A549 (cell line): ENCODE measurements at regions not wholly inside any gene's neighbourhood (a gene's known extent, or its start where the extent isn't known, plus 50 kb on each side); places are given as distances from the start of the nearest gene placed in this dataset.
A peak's percentile ranks its signal among the peaks of the same experiment; 100 is the strongest.

Experiments
- ATAC-seq, 2 experiments: fragments of 200-7000 bp in 1 of 2; fragments of >200 bp in 1 of 2; cut with Nextera tagmentation in 1 of 2; cut with Tn5 transposase in 1 of 2; 3 replicates each; pipeline versions ENCODE4 v1.8.0 to v1.9.1; 2018 to 2020; ENCODE audit warnings: mild to moderate bottlenecking in 1 of 2, moderate library complexity in 1 of 2
- CTCF ChIA-PET: fragments of 300-600 bp; sonication (Branson Sonifier 250); formaldehyde crosslinking; extraction: SDS; loops from one replicate; lab custom pipeline; 2021; ENCODE audit warnings: antibody characterized with exemption, inconsistent platforms; lab: Yijun Ruan, JAX
- POLR2A ChIA-PET: fragments of 350-600 bp; formaldehyde crosslinking; extraction: SDS; loops from one replicate; lab custom pipeline; 2021; ENCODE audit warnings: antibody characterized with exemption, inconsistent platforms; lab: Yijun Ruan, JAX
- DNase-seq, 2 experiments: peaks; one replicate each; pipeline versions ENCODE4 v3.0.0 to v3.0.0-alpha.2; 2011 to 2016; ENCODE audit warnings: low read depth in 1 of 2, low spot score in 1 of 2
- FAIRE-seq: peaks from 2 replicates; lab custom pipeline; 2011; peaks lifted over from hg19 to GRCh38; lab: Jason Lieb, UNC
- H3K27ac ChIP-seq, 2 experiments: fragments of >200 bp; sonication (Bioruptor Twin); formaldehyde crosslinking; 3 replicates each; pipeline ENCODE4 v1.5.1; 2016 to 2017
- H3K4me1 ChIP-seq: fragments of >200 bp; sonication (Bioruptor Twin); formaldehyde crosslinking; 3 replicates; pipeline ENCODE4 v1.6.1; 2016
- H3K4me2 ChIP-seq: fragments of >200 bp; sonication (Bioruptor Twin); formaldehyde crosslinking; 3 replicates; pipeline ENCODE4 v1.6.1; 2016
- H3K4me3 ChIP-seq: fragments of >200 bp; sonication (Bioruptor Twin); formaldehyde crosslinking; 3 replicates; pipeline ENCODE4 v1.5.1; 2016
- H3K9me3 ChIP-seq: fragments of >200 bp; sonication (Bioruptor Twin); formaldehyde crosslinking; 3 replicates; pipeline ENCODE4 v1.6.1; 2016
- BHLHE40 ChIP-seq: IDR thresholded peaks from 2 replicates; pipeline ENCODE4 v1.6.1; 2012; ENCODE audit warnings: low read depth, low read length, inconsistent platforms
- CHD4 ChIP-seq: fragments of 200-600 bp; sonication (generic); IDR thresholded peaks from 2 replicates; pipeline ENCODE4 v1.6.1; 2016; ENCODE audit warnings: antibody characterized with exemption, mild to moderate bottlenecking, borderline replicate concordance
- EHMT2 ChIP-seq: fragments of 200-600 bp; sonication (generic); IDR thresholded peaks from 2 replicates; pipeline ENCODE4 v1.6.1; 2016; ENCODE audit warnings: antibody characterized with exemption, low read depth, mild to moderate bottlenecking, moderate library complexity
- ESRRA ChIP-seq: fragments of 150-350 bp; IDR thresholded peaks from 2 replicates; pipeline ENCODE4 v1.6.1; 2014; ENCODE audit warnings: mild to moderate bottlenecking, low read length, borderline replicate concordance
- FOSB ChIP-seq: fragments of 250-450 bp; sonication (Bioruptor Pico); IDR thresholded peaks from 2 replicates; pipeline ENCODE4 v1.5.0; 2020; ENCODE audit warnings: mild to moderate bottlenecking, moderate library complexity
- FOSL2 ChIP-seq, 2 experiments: fragments of 450-650 bp in 1 of 2; fragments of >200 bp in 1 of 2; sonication (Bioruptor Twin) in 1 of 2; formaldehyde crosslinking; IDR thresholded peaks; 2 replicates each; pipeline versions ENCODE4 v1.5.0 to v1.6.1; 2016 to 2020; ENCODE audit warnings: mild to moderate bottlenecking in 1 of 2, moderate library complexity in 1 of 2
- FOXS1 ChIP-seq: fragments of 250-450 bp; sonication (Bioruptor Pico); IDR thresholded peaks from 2 replicates; pipeline ENCODE4 v1.5.0; 2020; ENCODE audit warnings: mild to moderate bottlenecking, moderate library complexity
- HEYL ChIP-seq: fragments of 250-450 bp; sonication (Bioruptor Pico); IDR thresholded peaks from 2 replicates; pipeline ENCODE4 v1.8.0; 2021; ENCODE audit warnings: mild to moderate bottlenecking, moderate library complexity
- JUNB ChIP-seq: fragments of >200 bp; sonication (Bioruptor Twin); formaldehyde crosslinking; IDR thresholded peaks from 2 replicates; pipeline ENCODE4 v1.6.1; 2016
- KDM5A ChIP-seq: fragments of 200-600 bp; sonication (generic); IDR thresholded peaks from 2 replicates; pipeline ENCODE4 v1.6.1; 2016; ENCODE audit warnings: antibody characterized with exemption, mild to moderate bottlenecking
- MAZ ChIP-seq: fragments of 150-350 bp; IDR thresholded peaks from 2 replicates; pipeline ENCODE4 v1.6.1; 2014; ENCODE audit warnings: antibody characterized with exemption, low read depth, low read length, borderline replicate concordance
- NFE2L2 ChIP-seq: fragments of 150-350 bp; conservative IDR thresholded peaks from 2 replicates; pipeline ENCODE4 v1.6.1; 2014; ENCODE audit warnings: low read length
- NPAS2 ChIP-seq: fragments of 250-450 bp; sonication (Bioruptor Pico); IDR thresholded peaks from 2 replicates; pipeline ENCODE4 v1.8.0; 2022; ENCODE audit warnings: mild to moderate bottlenecking, moderate library complexity, borderline replicate concordance
- PHF8 ChIP-seq: fragments of 200-600 bp; sonication (generic); IDR thresholded peaks from 2 replicates; pipeline ENCODE4 v1.6.1; 2016; ENCODE audit warnings: low read depth, mild to moderate bottlenecking, antibody characterized with exemption, moderate library complexity, borderline replicate concordance
- RAD21 ChIP-seq, 2 experiments: fragments of >200 bp in 1 of 2; sonication (Bioruptor Twin) in 1 of 2; formaldehyde crosslinking in 1 of 2; IDR thresholded peaks in 1 of 2; conservative IDR thresholded peaks in 1 of 2; 2 replicates in 1 of 2; 3 replicates in 1 of 2; pipeline ENCODE4 v1.6.1; 2012 to 2018; ENCODE audit warnings: inconsistent platforms in 1 of 2
- RARB ChIP-seq: fragments of 250-450 bp; sonication (Bioruptor Pico); IDR thresholded peaks from 2 replicates; pipeline ENCODE4 v1.8.0; 2021; ENCODE audit warnings: mild to moderate bottlenecking, moderate library complexity
- RCOR1 ChIP-seq: fragments of 150-350 bp; IDR thresholded peaks from 2 replicates; pipeline ENCODE4 v1.6.1; 2014; ENCODE audit warnings: antibody characterized with exemption, low read length, low read depth
- REST ChIP-seq: fragments of 200-600 bp; sonication (generic); IDR thresholded peaks from 2 replicates; pipeline ENCODE4 v1.6.1; 2016; ENCODE audit warnings: antibody characterized with exemption, mild to moderate bottlenecking, moderate library complexity
- RFX5 ChIP-seq: fragments of 450-650 bp; IDR thresholded peaks from 2 replicates; pipeline ENCODE4 v1.7.1; 2014; ENCODE audit warnings: antibody characterized with exemption, mild to moderate bottlenecking, moderate library complexity
- RNF2 ChIP-seq: fragments of 200-600 bp; sonication (generic); IDR thresholded peaks from 2 replicates; pipeline ENCODE4 v1.6.1; 2016; ENCODE audit warnings: low read depth, mild to moderate bottlenecking, antibody characterized with exemption, moderate library complexity, borderline replicate concordance
- TFCP2L1 ChIP-seq: fragments of 250-450 bp; sonication (Bioruptor Pico); IDR thresholded peaks from 2 replicates; pipeline ENCODE4 v1.5.0; 2021; ENCODE audit warnings: mild to moderate bottlenecking
- TP53 ChIP-seq: fragments of 250-450 bp; sonication (Bioruptor Pico); IDR thresholded peaks from 2 replicates; pipeline ENCODE4 v1.5.0; 2021; ENCODE audit warnings: mild to moderate bottlenecking, moderate library complexity
- ZSCAN20 ChIP-seq: fragments of 250-450 bp; sonication (Bioruptor Pico); IDR thresholded peaks from 2 replicates; pipeline ENCODE4 v1.8.0; 2022; ENCODE audit warnings: mild to moderate bottlenecking, moderate library complexity
- WGBS: methylation state at CpG from one replicate; pipeline ENCODE4 v1.1.6; 2017; ENCODE audit errors: missing lambda C conversion rate; 5-methylcytosine and 5-hydroxymethylcytosine counted together
- TF ChIP-seq, protein P1 (sequence below): IDR thresholded peaks from 2 replicates; pipeline ENCODE4 v1.6.1; 2012; ENCODE audit warnings: low read depth, borderline replicate concordance
- TF ChIP-seq, protein P2 (sequence below): fragments of >200 bp; sonication (Bioruptor Twin); formaldehyde crosslinking; IDR thresholded peaks from 3 replicates; pipeline ENCODE4 v1.6.1; 2016
- TF ChIP-seq, protein P3 (sequence below): fragments of 150-350 bp; IDR thresholded peaks from 2 replicates; pipeline ENCODE4 v1.6.1; 2014; ENCODE audit warnings: low read depth, mild to moderate bottlenecking, low read length
- TF ChIP-seq, protein P4 (sequence below): fragments of 250-450 bp; sonication (Bioruptor Pico); IDR thresholded peaks from 2 replicates; pipeline ENCODE4 v1.5.0; 2020; ENCODE audit warnings: low read depth, mild to moderate bottlenecking, moderate library complexity

GRCh38 chr10:36612436-36612835, 513.0 kb upstream of the ANKRD30A start:
- WGBS, result 70% methylated on average over 4 of the region's 4 CpGs
- Histone ChIP-seq H3K4me3 (no peak overlapping the region), H3K9me3 (no peaks in the 10 kb centered on the region), H3K4me1 (peaks cover 18% of the 10 kb centered on the region), H3K27ac (no peak overlapping the region), H3K4me2 (no peak overlapping the region)
- ATAC-seq (no peak), FAIRE-seq (no peak), DNase-seq (no peak)
- TF ChIP-seq NFE2L2 (no peak), KDM5A (no peak), BHLHE40 (no peak), HEYL (CRISPR knock-in tag) (no peak), RFX5 (no peak), RAD21 (conservative IDR thresholded peaks at IDR 0.05 in 1 of 2, IDR thresholded peaks at IDR 0.05 in 1 of 2) (no peak), FOXS1 (CRISPR knock-in tag) (no peak), FOSL2 (IDR thresholded peaks at IDR 0.05) (no peak), FOSL2 (CRISPR knock-in tag; IDR thresholded peaks at IDR 0.05) (no peak), FOSB (no peak), ESRRA (no peak), RARB (CRISPR knock-in tag) (no peak), REST (no peak)
- CTCF ChIA-PET, result no interaction called here
- POLR2A ChIA-PET, result no interaction called here

GRCh38 chr10:36608866-36609265, 516.5 kb upstream of the ANKRD30A start:
- WGBS, result 57% methylated on average over 4 of the region's 4 CpGs
- TF ChIP-seq FOSB (no peak), PHF8 (no peak), HEYL (CRISPR knock-in tag) (no peak), MAZ (no peak), RCOR1 (no peak), TP53 (CRISPR knock-in tag) (no peak), ZSCAN20 (CRISPR knock-in tag) (no peak), NPAS2 (CRISPR knock-in tag) (no peak), EHMT2 (no peak)
- POLR2A ChIA-PET, result no interaction called here
- peak in 1 of 2 experiments; percentile 44; a peak in 3 of 6 replicates for ATAC-seq
- Histone ChIP-seq H3K9me3 (no peaks in the 10 kb centered on the region), H3K4me1 (peaks cover 26% of the 10 kb centered on the region), H3K4me2 (peak overlapping the region; percentile 58), H3K27ac (peak overlapping the region; percentile 27 to 49; a peak in 4 of 6 replicates), H3K4me3 (no peak overlapping the region)
- no peak for DNase-seq
- FAIRE-seq, result no peak
- CTCF ChIA-PET, result no interaction called here

DNA sequence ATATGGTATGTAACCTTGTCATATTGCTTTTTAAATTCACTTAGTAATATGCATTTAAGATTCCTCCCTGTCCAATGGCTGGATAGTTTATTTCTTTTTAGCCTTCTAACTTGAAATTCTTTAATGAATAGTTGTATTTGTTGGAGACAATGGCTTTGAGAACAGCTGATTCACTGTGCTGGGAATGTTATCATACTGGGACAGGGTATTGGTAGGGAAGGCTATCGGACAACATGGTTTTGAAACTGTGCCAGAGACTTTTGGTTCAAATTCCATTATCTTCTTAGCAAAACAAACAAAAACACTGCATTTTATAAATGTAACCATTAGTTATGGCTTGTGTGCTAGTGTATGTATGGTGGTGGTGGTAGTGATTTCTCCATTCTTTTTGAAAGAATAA, 517.1 kb upstream of the ANKRD30A start:
- peak overlapping the region; percentile 43 to 54; a peak in 5 of 6 replicates for H3K27ac ChIP-seq
- ChIA-PET POLR2A (no interaction called here), CTCF (no interaction called here)
- H3K9me3 ChIP-seq, result no peaks in the 10 kb centered on the region
- peak overlapping the region; percentile 58 for H3K4me2 ChIP-seq
- ATAC-seq, result peak in 1 of 2 experiments; percentile 64; a peak in 3 of 6 replicates
- H3K4me3 ChIP-seq, result no peak overlapping the region
- 16% methylated on average over 1 of the region's 1 CpG for WGBS
- peak in 1 of 2 experiments; percentile 31 for DNase-seq
- peaks cover 26% of the 10 kb centered on the region for H3K4me1 ChIP-seq
- FAIRE-seq, result no peak
- TF ChIP-seq JUNB (no peak), RNF2 (no peak), RARB (CRISPR knock-in tag) (no peak), CHD4 (no peak), RAD21 (conservative IDR thresholded peaks at IDR 0.05 in 1 of 2, IDR thresholded peaks at IDR 0.05 in 1 of 2) (no peak), TFCP2L1 (CRISPR knock-in tag) (no peak)
- TF ChIP-seq, protein P1, sequence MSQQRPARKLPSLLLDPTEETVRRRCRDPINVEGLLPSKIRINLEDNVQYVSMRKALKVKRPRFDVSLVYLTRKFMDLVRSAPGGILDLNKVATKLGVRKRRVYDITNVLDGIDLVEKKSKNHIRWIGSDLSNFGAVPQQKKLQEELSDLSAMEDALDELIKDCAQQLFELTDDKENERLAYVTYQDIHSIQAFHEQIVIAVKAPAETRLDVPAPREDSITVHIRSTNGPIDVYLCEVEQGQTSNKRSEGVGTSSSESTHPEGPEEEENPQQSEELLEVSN, result no peak
- TF ChIP-seq, protein P2, sequence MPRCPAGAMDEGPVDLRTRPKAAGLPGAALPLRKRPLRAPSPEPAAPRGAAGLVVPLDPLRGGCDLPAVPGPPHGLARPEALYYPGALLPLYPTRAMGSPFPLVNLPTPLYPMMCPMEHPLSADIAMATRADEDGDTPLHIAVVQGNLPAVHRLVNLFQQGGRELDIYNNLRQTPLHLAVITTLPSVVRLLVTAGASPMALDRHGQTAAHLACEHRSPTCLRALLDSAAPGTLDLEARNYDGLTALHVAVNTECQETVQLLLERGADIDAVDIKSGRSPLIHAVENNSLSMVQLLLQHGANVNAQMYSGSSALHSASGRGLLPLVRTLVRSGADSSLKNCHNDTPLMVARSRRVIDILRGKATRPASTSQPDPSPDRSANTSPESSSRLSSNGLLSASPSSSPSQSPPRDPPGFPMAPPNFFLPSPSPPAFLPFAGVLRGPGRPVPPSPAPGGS, result no peak
- TF ChIP-seq, protein P3, sequence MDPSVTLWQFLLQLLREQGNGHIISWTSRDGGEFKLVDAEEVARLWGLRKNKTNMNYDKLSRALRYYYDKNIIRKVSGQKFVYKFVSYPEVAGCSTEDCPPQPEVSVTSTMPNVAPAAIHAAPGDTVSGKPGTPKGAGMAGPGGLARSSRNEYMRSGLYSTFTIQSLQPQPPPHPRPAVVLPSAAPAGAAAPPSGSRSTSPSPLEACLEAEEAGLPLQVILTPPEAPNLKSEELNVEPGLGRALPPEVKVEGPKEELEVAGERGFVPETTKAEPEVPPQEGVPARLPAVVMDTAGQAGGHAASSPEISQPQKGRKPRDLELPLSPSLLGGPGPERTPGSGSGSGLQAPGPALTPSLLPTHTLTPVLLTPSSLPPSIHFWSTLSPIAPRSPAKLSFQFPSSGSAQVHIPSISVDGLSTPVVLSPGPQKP, result no peak
- TF ChIP-seq, protein P4, sequence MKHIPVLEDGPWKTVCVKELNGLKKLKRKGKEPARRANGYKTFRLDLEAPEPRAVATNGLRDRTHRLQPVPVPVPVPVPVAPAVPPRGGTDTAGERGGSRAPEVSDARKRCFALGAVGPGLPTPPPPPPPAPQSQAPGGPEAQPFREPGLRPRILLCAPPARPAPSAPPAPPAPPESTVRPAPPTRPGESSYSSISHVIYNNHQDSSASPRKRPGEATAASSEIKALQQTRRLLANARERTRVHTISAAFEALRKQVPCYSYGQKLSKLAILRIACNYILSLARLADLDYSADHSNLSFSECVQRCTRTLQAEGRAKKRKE (CRISPR knock-in tag), result no peak
